ENCODE measurements at regions not wholly inside any gene's neighbourhood (a gene's known extent, or its start where the extent isn't known, plus 50 kb on each side); places are given as distances from the start of the nearest gene placed in this dataset.

DNA sequence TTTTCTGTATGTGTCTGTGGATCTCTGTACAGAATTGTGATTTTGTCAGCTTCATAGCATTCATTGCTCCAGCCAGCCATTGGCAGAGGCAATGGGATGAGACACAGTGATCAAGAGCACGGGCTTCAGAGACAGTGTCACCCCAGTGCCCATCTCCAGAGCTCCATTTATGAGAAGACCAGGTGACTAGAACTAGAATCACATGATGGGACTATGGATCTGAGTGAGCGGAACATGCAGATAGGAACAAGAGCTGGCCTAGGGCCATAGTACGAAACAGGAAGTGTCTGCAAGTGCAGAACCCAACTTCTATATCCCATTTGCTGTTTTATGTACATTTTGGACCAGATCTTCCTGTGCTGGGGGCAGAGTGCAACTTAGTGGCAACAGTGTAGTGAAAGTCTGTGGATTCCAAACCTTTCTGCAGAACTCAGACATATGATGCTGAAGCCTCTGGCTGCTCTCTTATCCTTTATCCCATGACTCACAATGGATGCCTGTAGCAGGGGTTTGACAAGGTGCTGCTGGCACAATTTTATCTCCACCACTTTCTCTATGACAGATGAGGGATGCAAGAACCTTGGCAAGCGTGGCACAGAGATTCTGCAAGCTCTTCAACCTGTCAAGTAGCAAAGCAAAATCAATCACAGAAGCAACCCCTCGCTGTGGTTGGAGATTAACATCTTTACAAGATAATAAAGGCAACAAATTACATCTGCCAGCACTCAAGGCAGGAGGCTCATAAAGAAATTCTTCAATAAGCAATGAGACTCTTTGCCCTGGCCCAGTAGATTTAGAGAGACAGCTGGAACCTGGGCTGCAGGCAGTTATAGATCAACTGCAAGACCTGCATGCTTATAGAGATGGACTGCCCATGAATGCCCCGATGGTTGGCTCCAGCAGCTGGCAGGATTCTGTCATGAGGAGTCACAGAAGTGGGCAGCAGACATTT lies 681.3 kb downstream of the TNS3 start:
- in situ Hi-C loops (cut with MboI; ENCODE audit: low sequenced_read_pairs): no loop called here

DNA sequence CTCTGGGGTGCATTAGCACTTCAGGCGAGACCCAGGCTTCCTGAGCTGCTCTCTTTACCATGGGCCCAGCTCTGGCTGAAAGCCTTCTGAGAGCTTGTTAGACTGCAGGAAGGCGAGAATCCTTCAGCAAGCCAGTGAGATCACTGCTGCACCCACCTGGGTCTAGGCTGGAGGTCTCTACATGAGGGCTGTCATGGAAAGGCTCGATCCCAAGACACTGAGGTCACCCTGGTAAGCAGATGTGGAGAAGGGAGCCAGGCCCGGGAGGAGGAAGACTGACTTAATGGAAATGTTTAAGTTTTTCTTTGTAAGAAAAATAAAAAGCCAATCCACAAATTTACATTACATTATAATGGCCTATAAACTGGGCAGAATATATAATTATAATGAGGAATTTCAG lies 684.5 kb downstream of the TNS3 start:
- in situ Hi-C loops (cut with MboI; ENCODE audit: low sequenced_read_pairs): no loop called here

- in situ Hi-C loops (cut with MboI; ENCODE audit: low sequenced_read_pairs): no loop called here
Measured at GRCh38 chr7:46886669-46887374, 695.1 kb downstream of the TNS3 start.

DNA sequence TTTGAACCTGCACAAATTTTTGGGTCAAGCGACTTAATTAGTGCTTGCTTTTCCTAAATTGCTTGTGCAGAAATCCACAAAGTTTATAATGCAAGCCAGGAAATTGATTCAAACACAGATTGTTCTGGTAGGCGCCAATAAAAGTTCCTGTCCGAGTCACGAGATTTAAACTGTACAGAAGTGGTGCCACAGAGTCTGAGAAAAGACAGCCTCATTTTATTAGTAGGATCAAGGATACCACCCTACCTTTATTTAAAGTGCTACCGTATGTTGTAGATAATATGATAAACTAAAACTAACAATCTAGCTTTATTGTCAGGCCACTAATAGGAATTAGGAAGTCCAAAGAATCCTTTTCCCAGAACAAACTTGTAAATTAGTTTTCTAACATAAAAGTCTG lies 696.7 kb downstream of the TNS3 start:
- in situ Hi-C loops (cut with MboI; ENCODE audit: low sequenced_read_pairs): no loop called here

DNA sequence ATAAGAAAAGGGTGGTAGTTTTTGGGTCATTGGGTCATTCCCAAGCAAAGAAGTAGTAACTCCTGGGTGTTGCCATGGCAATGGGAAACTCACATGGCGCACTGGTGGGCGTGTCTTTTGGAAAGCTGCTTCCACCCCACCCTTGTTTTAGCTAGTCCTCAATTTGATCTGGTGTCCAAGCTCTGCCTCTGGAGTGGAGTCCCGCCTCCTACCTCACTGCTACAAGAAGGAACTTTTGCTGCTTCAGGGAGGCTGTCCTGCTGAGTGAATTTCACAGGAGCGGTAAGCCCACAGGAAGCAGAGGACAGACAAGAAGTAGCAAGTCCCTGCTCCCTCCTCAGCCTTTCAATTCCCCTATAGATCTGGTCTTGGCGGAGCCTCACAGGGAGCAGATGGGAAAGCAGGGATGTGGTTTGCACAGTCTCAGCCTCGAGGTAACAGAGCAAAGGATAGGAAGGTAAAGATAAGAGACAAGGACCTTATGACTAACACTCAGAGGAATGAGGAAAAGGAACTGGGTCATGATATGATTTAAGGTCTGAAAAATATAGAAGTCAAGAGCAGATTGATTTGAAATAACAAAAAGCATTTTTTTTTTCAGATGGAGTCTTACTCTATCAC lies 700.3 kb downstream of the TNS3 start:
- in situ Hi-C loops (cut with MboI; ENCODE audit: low sequenced_read_pairs): no loop called here

DNA sequence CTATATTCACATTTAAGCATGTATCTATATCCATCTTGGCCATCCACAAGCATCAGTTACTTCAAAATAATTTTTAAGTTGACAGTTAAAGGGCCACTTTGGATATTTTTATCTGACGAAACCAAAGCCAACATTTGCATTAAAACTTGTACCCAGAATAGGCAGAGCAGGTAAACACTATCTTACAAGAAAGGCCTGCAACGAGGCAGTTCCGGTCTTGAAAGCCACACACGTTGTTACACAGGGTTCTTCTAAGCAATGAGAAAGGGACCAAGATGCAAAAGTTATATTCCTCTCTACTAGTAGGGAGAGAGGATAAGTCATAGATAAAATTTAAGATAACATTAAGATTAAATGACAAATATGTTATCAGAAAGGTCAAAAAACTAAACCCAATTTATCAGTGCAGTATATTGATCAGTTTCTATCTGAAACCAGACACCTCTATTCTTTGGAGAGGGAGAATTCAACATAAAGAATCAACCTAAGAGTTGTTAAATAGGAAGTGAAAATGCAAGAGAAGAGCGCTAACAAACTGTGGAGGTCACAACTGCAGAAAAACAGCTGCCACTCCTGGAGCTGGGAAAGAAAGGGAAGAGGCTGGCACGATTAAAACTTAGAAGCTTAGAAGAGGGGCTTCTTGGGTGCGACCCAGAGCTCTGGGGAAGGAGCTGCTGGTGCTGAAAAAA lies 701.3 kb downstream of the TNS3 start:
- in situ Hi-C loops (cut with MboI; ENCODE audit: low sequenced_read_pairs): no loop called here

DNA sequence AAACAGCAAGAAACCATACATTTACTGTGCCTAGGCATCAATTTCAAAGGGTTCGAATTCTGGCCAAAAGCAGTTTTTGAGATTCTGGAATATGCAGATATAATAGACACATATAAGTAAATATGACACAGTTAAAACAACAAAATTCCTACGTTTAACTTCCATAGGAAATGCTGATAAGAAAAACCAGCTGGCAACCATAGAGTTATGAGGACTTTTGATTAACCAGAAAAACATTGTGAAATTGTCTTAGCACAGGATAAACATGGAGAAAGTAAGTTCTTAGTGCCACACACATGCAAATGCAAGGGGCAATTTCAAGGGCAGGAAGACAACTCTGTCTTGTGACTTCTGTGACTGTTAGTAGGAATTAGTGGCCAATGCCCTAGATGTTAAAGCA lies 702.1 kb downstream of the TNS3 start:
- in situ Hi-C loops (cut with MboI; ENCODE audit: low sequenced_read_pairs): no loop called here

- in situ Hi-C loops (cut with MboI; ENCODE audit: low sequenced_read_pairs): no loop called here
Measured at GRCh38 chr7:46871516-46871915, 710.4 kb downstream of the TNS3 start.

DNA sequence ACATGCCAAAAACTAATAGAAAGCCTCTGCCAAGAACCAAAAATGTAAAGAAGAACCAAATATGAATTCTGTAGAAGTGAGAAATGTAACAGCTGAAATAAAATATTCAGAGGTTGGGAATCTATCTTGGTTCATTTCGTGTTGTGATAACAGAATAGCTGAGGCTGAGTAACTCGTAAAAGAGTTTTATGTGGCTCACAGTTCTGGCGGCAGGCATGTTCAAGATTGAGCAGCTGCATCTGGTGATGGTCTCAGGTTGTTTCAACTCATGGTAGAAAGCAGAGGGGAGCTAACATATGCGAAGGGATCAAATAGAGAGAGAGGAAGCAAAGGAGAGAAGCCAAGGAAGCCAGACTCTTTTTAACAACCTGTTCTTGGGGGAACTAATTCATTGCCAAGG lies 717.2 kb downstream of the TNS3 start:
- in situ Hi-C loops (cut with MboI; ENCODE audit: low sequenced_read_pairs): no loop called here

DNA sequence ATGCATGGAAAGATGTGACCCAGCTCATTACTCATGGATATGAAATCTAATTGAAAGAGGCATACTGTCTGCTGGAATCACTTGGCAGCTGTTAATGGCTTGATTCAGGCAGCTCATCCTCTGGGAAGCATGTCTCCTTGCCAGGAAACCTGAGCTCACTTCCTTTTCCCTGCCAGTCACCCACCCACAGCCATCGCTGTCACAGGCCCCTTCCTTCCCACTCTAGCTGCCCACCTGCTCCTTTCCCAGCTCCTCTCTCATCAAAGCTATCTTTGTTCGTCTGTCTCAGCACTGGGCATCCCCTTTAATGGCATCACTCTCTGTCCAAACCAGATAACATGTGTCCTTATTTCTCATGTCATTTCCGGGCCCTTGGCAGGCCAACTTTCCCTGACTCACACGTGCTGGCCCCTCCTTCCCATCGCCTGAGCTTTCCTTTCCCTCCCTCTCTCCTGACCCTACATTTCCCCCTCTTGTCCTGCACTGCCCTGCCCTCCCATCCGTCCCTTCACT lies 721.9 kb downstream of the TNS3 start:
- in situ Hi-C loops (cut with MboI; ENCODE audit: low sequenced_read_pairs): no loop called here

DNA sequence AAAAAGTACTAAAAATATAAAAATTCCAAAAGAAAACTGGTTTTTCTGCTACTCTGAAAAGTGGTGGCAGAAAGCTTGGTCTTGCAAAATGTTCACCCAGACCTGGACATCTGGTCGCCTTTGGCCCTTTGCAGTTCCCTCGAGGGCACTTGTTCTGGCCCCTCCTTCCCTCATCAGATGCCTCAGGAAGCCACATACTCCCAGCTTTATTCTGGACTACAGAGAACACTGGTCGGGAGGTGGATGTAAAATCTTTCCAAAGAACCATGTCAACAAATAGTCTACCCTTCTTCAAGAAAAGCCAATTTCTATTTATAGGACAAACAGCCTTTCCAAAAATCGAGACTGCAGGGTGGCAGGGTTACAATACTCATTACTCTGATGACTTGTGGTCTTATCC lies 726.1 kb downstream of the TNS3 start:
- in situ Hi-C loops (cut with MboI; ENCODE audit: low sequenced_read_pairs): no loop called here

DNA sequence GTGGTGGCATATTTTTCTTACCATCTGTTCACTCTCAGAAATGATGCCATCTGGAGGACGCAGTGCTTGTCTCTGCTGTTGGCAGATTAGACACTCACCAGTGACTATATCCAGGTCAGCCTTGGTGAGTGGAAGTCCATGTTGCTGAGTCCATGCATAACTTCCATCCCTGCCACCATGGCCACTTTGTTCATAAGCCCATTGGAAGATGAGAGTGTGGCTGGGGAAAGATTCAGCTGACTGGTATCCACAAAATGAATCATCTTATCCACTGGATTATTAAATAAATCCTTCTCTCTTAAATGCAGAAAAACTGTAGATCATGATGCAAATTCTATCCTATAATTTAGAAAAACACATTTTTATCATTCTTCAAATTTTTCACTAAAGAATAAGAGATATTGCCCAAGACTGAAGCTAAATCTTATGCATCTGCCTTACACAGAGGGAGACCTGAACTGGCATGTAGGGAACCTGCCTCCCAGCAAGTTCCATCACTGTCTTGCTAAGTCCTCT lies 726.9 kb downstream of the TNS3 start:
- in situ Hi-C loops (cut with MboI; ENCODE audit: low sequenced_read_pairs): no loop called here

GRCh38 chr7:46853451-46853850 lies 728.5 kb downstream of the TNS3 start:
- in situ Hi-C loops (cut with MboI; ENCODE audit: low sequenced_read_pairs): no loop called here

DNA sequence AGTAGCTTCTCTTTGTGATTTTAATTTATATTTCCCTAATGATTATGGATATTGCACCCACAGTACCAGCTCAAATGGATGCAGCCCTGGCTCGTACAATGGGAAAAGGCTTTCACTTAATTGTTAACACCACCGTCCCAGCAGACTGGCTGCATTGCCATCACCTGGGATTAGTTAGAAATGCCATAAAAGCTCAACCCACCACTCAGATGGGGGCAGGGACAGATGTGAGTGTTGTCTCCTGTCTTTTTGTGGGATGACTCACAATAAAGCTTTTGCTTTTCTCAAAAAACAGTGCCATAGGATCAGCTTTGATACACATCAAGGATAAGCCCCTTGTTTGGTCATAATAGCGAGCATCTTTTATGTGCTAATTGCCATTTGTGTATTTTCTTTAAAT lies 729.1 kb downstream of the TNS3 start:
- in situ Hi-C loops (cut with MboI; ENCODE audit: low sequenced_read_pairs): no loop called here

GRCh38 chr7:46850563-46851330 lies 731.2 kb downstream of the TNS3 start:
- in situ Hi-C loops (cut with MboI; ENCODE audit: low sequenced_read_pairs): no loop called here

DNA sequence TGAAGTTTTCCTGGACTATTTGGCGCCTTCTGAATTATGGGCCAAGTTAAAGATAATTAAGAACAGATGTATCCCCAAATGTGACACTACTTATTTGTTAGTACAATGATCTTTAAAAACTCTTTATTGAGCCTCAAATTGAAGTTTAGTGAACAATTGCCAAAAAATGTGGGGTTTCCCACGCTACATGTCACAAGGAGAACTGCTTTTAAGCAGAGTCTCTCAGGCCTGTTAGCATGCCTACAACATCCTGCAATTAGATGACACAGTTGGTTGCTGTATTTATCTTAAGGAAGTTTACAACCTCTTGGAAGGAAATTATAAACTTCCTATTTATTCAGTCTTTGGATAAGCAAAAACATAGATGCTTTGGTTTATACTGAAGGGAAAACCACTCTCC lies 733.0 kb downstream of the TNS3 start:
- in situ Hi-C loops (cut with MboI; ENCODE audit: low sequenced_read_pairs): no loop called here

DNA sequence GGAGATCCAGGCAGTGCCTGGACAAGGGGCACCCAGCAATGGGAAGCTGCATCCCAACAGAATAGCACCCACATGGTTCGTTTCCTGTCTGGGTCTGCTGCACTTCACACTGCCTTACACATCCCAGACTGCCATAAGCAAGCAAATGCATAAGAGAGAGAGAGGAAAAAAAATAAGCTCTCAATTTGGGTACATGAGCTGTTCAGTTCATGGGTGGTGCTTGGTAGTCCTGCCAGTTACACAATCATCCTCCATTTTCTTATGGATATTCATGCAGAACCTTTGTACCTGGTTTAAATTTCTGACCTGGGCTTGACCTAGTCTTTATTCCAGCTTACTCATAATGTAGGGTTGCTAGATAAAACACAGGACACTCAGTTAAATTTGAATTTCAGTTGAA lies 733.6 kb downstream of the TNS3 start:
- in situ Hi-C loops (cut with MboI; ENCODE audit: low sequenced_read_pairs): no loop called here

DNA sequence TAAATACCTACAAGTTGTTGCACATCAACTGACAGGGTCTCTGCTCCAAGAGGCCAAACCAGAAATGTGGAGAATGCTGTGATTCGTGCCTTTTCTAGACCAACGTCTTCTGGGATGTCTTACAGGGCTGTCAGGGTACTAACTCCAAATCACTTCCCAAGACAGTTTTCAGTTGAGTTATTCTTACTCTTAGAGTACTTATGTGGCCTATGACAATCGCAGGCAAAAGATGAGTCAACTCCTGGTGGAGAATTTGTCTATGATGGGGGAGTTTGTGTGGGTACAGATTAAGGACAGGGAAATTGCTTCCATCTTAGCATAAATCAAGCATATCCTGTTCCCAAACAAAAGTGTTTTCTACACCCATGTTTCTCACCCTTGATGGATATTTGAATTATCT lies 734.8 kb downstream of the TNS3 start:
- in situ Hi-C loops (cut with MboI; ENCODE audit: low sequenced_read_pairs): no loop called here

DNA sequence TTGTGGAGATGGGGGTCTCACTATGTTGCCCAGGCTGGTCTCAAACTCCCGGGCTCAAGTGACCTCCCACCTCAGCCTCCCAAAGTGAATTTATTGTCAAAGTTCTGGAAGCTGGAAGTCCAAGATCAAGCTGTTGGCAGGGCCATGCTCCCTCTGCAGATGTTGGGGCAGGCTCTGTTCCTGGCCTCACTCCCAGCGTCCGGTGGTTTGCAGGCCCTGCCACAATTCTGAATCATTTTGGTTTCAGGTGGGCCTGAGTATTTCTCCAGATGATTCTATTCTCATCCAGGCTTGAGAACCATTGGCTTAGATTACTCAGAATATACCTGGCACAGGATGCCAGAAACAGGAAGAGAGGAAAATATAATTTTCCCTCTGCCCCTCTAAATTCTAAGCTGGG lies 737.4 kb downstream of the TNS3 start:
- in situ Hi-C loops (cut with MboI; ENCODE audit: low sequenced_read_pairs): no loop called here

- in situ Hi-C loops (cut with MboI; ENCODE audit: low sequenced_read_pairs): no loop called here
Measured at GRCh38 chr7:46841248-46841647, 740.7 kb downstream of the TNS3 start.

All from HL-60/S4 treated with retinoic acid at 250 ng/mL for 4 days and 3 days (cell line).